Pancreas (tissue), 10 donors: ENCODE measurements at regions not wholly inside any gene's neighbourhood (a gene's known extent, or its start where the extent isn't known, plus 50 kb on each side); places are given as distances from the start of the nearest gene placed in this dataset.

Source experiments
- ATAC-seq, 4 donors: fragments of 200-7000 bp; cut with Tn5 transposase; one replicate each; pipeline versions ENCODE4 v1.8.0 to v1.9.1; 2020; ENCODE audit warnings: mild to moderate bottlenecking in 4 of 4, moderate library complexity in 4 of 4
- DNase-seq, 6 donors: peaks; one replicate each; pipeline ENCODE4 v3.0.0-alpha.2; 2020
- FAIRE-seq: peaks from 2 replicates; lab custom pipeline; 2012; peaks lifted over from hg19 to GRCh38; lab: Jason Lieb, UNC
- H3K27ac ChIP-seq, 4 donors: fragments of 200-600 bp; sonication (generic); 1 replicate in 3 of 4; 2 replicates in 1 of 4; pipeline versions ENCODE4 v1.5.0 to v1.8.0; 2020
- H3K27me3 ChIP-seq, 4 donors: fragments of 200-600 bp; one replicate each; pipeline ENCODE4 v1.8.0; 2021
- H3K36me3 ChIP-seq, 3 donors: fragments of 200-600 bp; sonication (generic) in 1 of 3; one replicate each; pipeline versions ENCODE4 v1.5.0 to v1.8.0; 2020 to 2021
- H3K4me1 ChIP-seq, 3 donors: fragments of 200-600 bp; one replicate each; pipeline ENCODE4 v1.8.0; 2021
- H3K4me3 ChIP-seq, 4 donors: fragments of 200-600 bp; sonication (generic) in 2 of 4; one replicate each; pipeline versions ENCODE4 v1.5.0 to v1.8.0; 2020 to 2021
- H3K9me3 ChIP-seq, 4 donors: fragments of 200-600 bp; one replicate each; pipeline ENCODE4 v1.8.0; 2021
- CTCF ChIP-seq, 4 donors: fragments of 200-600 bp; sonication (generic) in 3 of 4; IDR thresholded peaks; one replicate each; pipeline versions ENCODE4 v1.5.0 to v1.8.0; 2021; ENCODE audit warnings: antibody characterized with exemption in 4 of 4
- WGBS, 2 donors: extraction: QIAGEN DNeasy Blood & Tissue Kit; methylation state at CpG; one replicate each; pipeline ENCODE4 v1.1.7; 2013; 5-methylcytosine and 5-hydroxymethylcytosine counted together
- intact Hi-C, 3 donors: fragments of 100-400 bp; cut with DNase I; formaldehyde crosslinking; loops; one replicate each; pipeline versions ENCODE4 v1.11.1 to v1.14.2; 2022
- donor health status: healthy with polysubstance abuse.
- donor health status: DM: no; HTN: no; CAD: no; lungs with moderate emphysema.
- donor health status: DM: no; HTN: no; CAD: no.
- donor health status: control.
- donor health status: control.
- donor health status: Bipolar disorder and iron deficiency.
- donor health status: DM: yes; HTN: yes; CAD: no.
- donor health status: DM: no; HTN: no; CAD: no.
- donor health status: DM: no; HTN: no; CAD: no.
- donor health status: DM: yes; HTN: yes; CAD: no.

- no peak for DNase-seq
- H3K9me3 ChIP-seq: no peaks in the 10 kb centered on the region
- no peak for FAIRE-seq
- H3K27ac ChIP-seq: no peak overlapping the region
- H3K4me3 ChIP-seq: no peak overlapping the region
- 67 to 92% methylated on average over 4 of the region's 4 CpGs for WGBS, 2 donors
- intact Hi-C loops: no loop called here
- no peaks in the 10 kb centered on the region for H3K4me1 ChIP-seq
- ATAC-seq: no peak
- no peak for TF ChIP-seq CTCF (IDR thresholded peaks at IDR 0.05)
- no peaks in the 10 kb centered on the region for H3K36me3 ChIP-seq
- no peaks in the 10 kb centered on the region for H3K27me3 ChIP-seq
Measured at GRCh38 chr4:184921456-184921855, 95.7 kb upstream of the ACSL1 start.

- no peak for TF ChIP-seq CTCF (IDR thresholded peaks at IDR 0.05)
- no peaks in the 10 kb centered on the region for H3K4me1 ChIP-seq
- no peak for DNase-seq
- no peak overlapping the region for H3K27ac ChIP-seq
- H3K4me3 ChIP-seq: no peak overlapping the region
- ATAC-seq: no peak
- intact Hi-C loops: no loop called here
- no peak for FAIRE-seq
- H3K36me3 ChIP-seq: no peaks in the 10 kb centered on the region
- no peaks in the 10 kb centered on the region for H3K9me3 ChIP-seq
- no peaks in the 10 kb centered on the region for H3K27me3 ChIP-seq
- WGBS, 2 donors: 91 to 94% methylated on average over 3 of the region's 3 CpGs
Measured at GRCh38 chr4:184922301-184922700, 96.0 kb upstream of the HELT start.

GRCh38 chr4:184924516-184924915 is 93.8 kb upstream of the HELT start:
- FAIRE-seq (no peak), DNase-seq (no peak), ATAC-seq (no peak)
- no peaks in the 10 kb centered on the region for H3K27me3 ChIP-seq
- H3K4me1 ChIP-seq: no peaks in the 10 kb centered on the region
- no peak overlapping the region for H3K27ac ChIP-seq
- TF ChIP-seq CTCF (IDR thresholded peaks at IDR 0.05): no peak
- intact Hi-C loops: no loop called here
- H3K4me3 ChIP-seq: no peak overlapping the region
- H3K9me3 ChIP-seq: no peaks in the 10 kb centered on the region
- H3K36me3 ChIP-seq: no peaks in the 10 kb centered on the region
- 88 to 95% methylated on average over 2 of the region's 2 CpGs for WGBS, 2 donors

- no peaks in the 10 kb centered on the region for H3K27me3 ChIP-seq
- intact Hi-C loops: no loop called here
- no peak for TF ChIP-seq CTCF (IDR thresholded peaks at IDR 0.05)
- H3K9me3 ChIP-seq: no peaks in the 10 kb centered on the region
- no peak overlapping the region for H3K4me3 ChIP-seq
- WGBS, 2 donors: 89 to 96% methylated on average over 8 of the region's 8 CpGs
- no peaks in the 10 kb centered on the region for H3K36me3 ChIP-seq
- FAIRE-seq (no peak), ATAC-seq (no peak), DNase-seq (no peak)
- H3K4me1 ChIP-seq: no peaks in the 10 kb centered on the region
- no peak overlapping the region for H3K27ac ChIP-seq
Measured at GRCh38 chr4:184929476-184929875, 88.8 kb upstream of the HELT start.

GRCh38 chr4:184930026-184930425 is 88.3 kb upstream of the HELT start:
- Histone ChIP-seq H3K36me3 (no peaks in the 10 kb centered on the region), H3K4me1 (no peaks in the 10 kb centered on the region), H3K9me3 (no peaks in the 10 kb centered on the region), H3K4me3 (no peak overlapping the region), H3K27me3 (no peaks in the 10 kb centered on the region), H3K27ac (no peak overlapping the region)
- intact Hi-C loops: no loop called here
- FAIRE-seq: no peak
- no peak for TF ChIP-seq CTCF (IDR thresholded peaks at IDR 0.05)
- no peak for ATAC-seq
- DNase-seq: no peak
